ENCODE measurements at regions not wholly inside any gene's neighbourhood (a gene's known extent, or its start where the extent isn't known, plus 50 kb on each side); places are given as distances from the start of the nearest gene placed in this dataset.

- DNase-seq, result no peak
These were observed 55.5 kb downstream of the GSPT2 start for GRCh38 chrX:51798701-51799100.

GRCh38 chrX:51802917-51803688, 59.9 kb downstream of the GSPT2 start:
- DNase-seq, result peak in 51 of 56 donors; percentile 0 to 75 (median 22)

GRCh38 chrX:51803833-51804232, 60.6 kb downstream of the GSPT2 start:
- no peak for DNase-seq

- DNase-seq, result no peak
These were observed 61.5 kb downstream of the GSPT2 start for GRCh38 chrX:51804741-51805140.

- DNase-seq, result peak in 3 of 56 donors; percentile 0
These were observed 70.7 kb downstream of the GSPT2 start for GRCh38 chrX:51813886-51814460.

- no peak for DNase-seq
These were observed 69.4 kb upstream of the MAGED1 start for GRCh38 chrX:51824061-51824460.

GRCh38 chrX:51825436-51825835, 68.0 kb upstream of the MAGED1 start:
- no peak for DNase-seq

GRCh38 chrX:51834076-51834475, 59.3 kb upstream of the MAGED1 start:
- DNase-seq, result no peak

GRCh38 chrX:51836823-51837222, 56.6 kb upstream of the MAGED1 start:
- no peak for DNase-seq

GRCh38 chrX:51837451-51837850, 56.0 kb upstream of the MAGED1 start:
- no peak for DNase-seq

GRCh38 chrX:51837921-51838320, 55.5 kb upstream of the MAGED1 start:
- peak in 10 of 56 donors; percentile 0 to 28 (median 2) for DNase-seq

All from nucleus accumbens (tissue), 56 donors.